SK-N-SH treated with all-trans-retinoic acid at 6 μM for 48 hours (cell line): ENCODE measurements at regions not wholly inside any gene's neighbourhood (a gene's known extent, or its start where the extent isn't known, plus 50 kb on each side); places are given as distances from the start of the nearest gene placed in this dataset.

Experiments
- ATAC-seq: fragments of 200-7000 bp; cut with Tn5 transposase; 3 replicates; pipeline ENCODE4 v1.9.1; 2020; ENCODE audit warnings: mild to moderate bottlenecking, moderate library complexity
- ARNTL ChIP-seq: fragments of 450-650 bp; formaldehyde crosslinking; IDR thresholded peaks from 2 replicates; pipeline ENCODE4 v1.5.0; 2020; ENCODE audit warnings: low read depth, mild to moderate bottlenecking, moderate library complexity, borderline replicate concordance
- BACH2 ChIP-seq: fragments of 250-450 bp; sonication (Bioruptor Pico); IDR thresholded peaks from 2 replicates; pipeline ENCODE4 v1.9.0; 2021; ENCODE audit warnings: mild to moderate bottlenecking, borderline replicate concordance
- CREB5 ChIP-seq: fragments of 250-450 bp; sonication (Bioruptor Pico); IDR thresholded peaks from 2 replicates; pipeline ENCODE4 v1.5.1; 2020; ENCODE audit warnings: low read depth, mild to moderate bottlenecking, moderate library complexity
- CSDC2 ChIP-seq: fragments of 250-450 bp; sonication (Bioruptor Pico); IDR thresholded peaks from 2 replicates; pipeline ENCODE4 v1.5.0; 2020; ENCODE audit warnings: mild to moderate bottlenecking, moderate library complexity
- CSRNP3 ChIP-seq: fragments of 250-450 bp; sonication (Bioruptor Pico); IDR thresholded peaks from 2 replicates; pipeline ENCODE4 v1.5.1; 2021; ENCODE audit warnings: mild to moderate bottlenecking, moderate library complexity
- ESRRG ChIP-seq: fragments of 250-450 bp; sonication (Bioruptor Pico); IDR thresholded peaks from 2 replicates; pipeline ENCODE4 v1.6.1; 2021; ENCODE audit warnings: mild to moderate bottlenecking
- GLIS3 ChIP-seq: fragments of 250-450 bp; sonication (Bioruptor Pico); IDR thresholded peaks from 2 replicates; pipeline ENCODE4 v1.5.0; 2020; ENCODE audit warnings: mild to moderate bottlenecking, moderate library complexity
- ISL1 ChIP-seq: fragments of 250-450 bp; sonication (Bioruptor Pico); IDR thresholded peaks from 2 replicates; pipeline ENCODE4 v2.1.2; 2022; ENCODE audit warnings: mild to moderate bottlenecking, moderate library complexity
- OSR1 ChIP-seq: fragments of 250-450 bp; sonication (Bioruptor Pico); IDR thresholded peaks from 2 replicates; pipeline ENCODE4 v1.8.0; 2022; ENCODE audit warnings: moderate library complexity, mild to moderate bottlenecking, inconsistent platforms
- POU6F1 ChIP-seq: fragments of 250-450 bp; sonication (Bioruptor Pico); IDR thresholded peaks from 2 replicates; pipeline ENCODE4 v1.8.0; 2021; ENCODE audit warnings: low read depth, mild to moderate bottlenecking, moderate library complexity, borderline replicate concordance
- PPARA ChIP-seq: fragments of 250-450 bp; sonication (Bioruptor Pico); IDR thresholded peaks from 2 replicates; pipeline ENCODE4 v1.5.0; 2020; ENCODE audit warnings: mild to moderate bottlenecking, borderline replicate concordance
- RARB ChIP-seq: fragments of 250-450 bp; sonication (Bioruptor Pico); IDR thresholded peaks from 2 replicates; pipeline ENCODE4 v1.8.0; 2021; ENCODE audit warnings: mild to moderate bottlenecking, moderate library complexity
- SNAI2 ChIP-seq: fragments of 250-450 bp; sonication (Bioruptor Pico); IDR thresholded peaks from 2 replicates; pipeline ENCODE4 v1.5.0; 2020; ENCODE audit warnings: mild to moderate bottlenecking, moderate library complexity
- TCF4 ChIP-seq: fragments of 250-450 bp; sonication (Bioruptor Pico); IDR thresholded peaks from 2 replicates; pipeline ENCODE4 v1.8.0; 2021; ENCODE audit warnings: mild to moderate bottlenecking, moderate library complexity, borderline replicate concordance
- TOX ChIP-seq: fragments of 250-450 bp; sonication (Bioruptor Pico); IDR thresholded peaks from 2 replicates; pipeline ENCODE4 v1.8.0; 2021; ENCODE audit warnings: mild to moderate bottlenecking, moderate library complexity, borderline replicate concordance
- TSHZ2 ChIP-seq: fragments of 250-450 bp; sonication (Bioruptor Pico); IDR thresholded peaks from 2 replicates; pipeline ENCODE4 v1.5.0; 2020; ENCODE audit warnings: mild to moderate bottlenecking, moderate library complexity
- ZC3H10 ChIP-seq: fragments of 250-450 bp; sonication (Bioruptor Pico); IDR thresholded peaks from 2 replicates; pipeline ENCODE4 v1.5.1; 2021; ENCODE audit warnings: mild to moderate bottlenecking, moderate library complexity
- ZFP30 ChIP-seq: fragments of 450-650 bp; formaldehyde crosslinking; IDR thresholded peaks from 2 replicates; pipeline ENCODE4 v1.5.0; 2022; ENCODE audit warnings: mild to moderate bottlenecking, moderate library complexity
- ZNF565 ChIP-seq: fragments of 450-650 bp; formaldehyde crosslinking; conservative IDR thresholded peaks from 2 replicates; pipeline ENCODE4 v1.5.0; 2020; ENCODE audit warnings: low read depth, mild to moderate bottlenecking, moderate library complexity
- ZNF70 ChIP-seq: fragments of 450-650 bp; formaldehyde crosslinking; IDR thresholded peaks from 2 replicates; pipeline ENCODE4 v1.5.0; 2020; ENCODE audit warnings: mild to moderate bottlenecking, moderate library complexity
- ZNF8 ChIP-seq: fragments of 450-650 bp; formaldehyde crosslinking; IDR thresholded peaks from 2 replicates; pipeline ENCODE4 v1.5.0; 2020; ENCODE audit warnings: mild to moderate bottlenecking, moderate library complexity

GRCh38 chr1:5389101-5389885 lies 602.9 kb downstream of the NPHP4 start (continued):
- TF ChIP-seq POU6F1 (CRISPR knock-in tag), result no peak

GRCh38 chr1:5388622-5389021 lies 603.6 kb downstream of the NPHP4 start:
- ATAC-seq, result no peak
- TF ChIP-seq TSHZ2 (no peak), TOX (CRISPR knock-in tag) (no peak), CSRNP3 (no peak), POU6F1 (CRISPR knock-in tag) (no peak), ESRRG (CRISPR knock-in tag) (no peak), CSDC2 (CRISPR knock-in tag) (no peak), OSR1 (CRISPR knock-in tag) (no peak), ZNF70 (no peak)

- no peak for ATAC-seq
- TF ChIP-seq GLIS3 (CRISPR knock-in tag) (no peak), BACH2 (CRISPR knock-in tag) (no peak), SNAI2 (no peak), ISL1 (CRISPR knock-in tag) (no peak)
Measured at GRCh38 chr1:5386371-5386770, 605.9 kb downstream of the NPHP4 start.

GRCh38 chr1:5385956-5386355 lies 606.3 kb downstream of the NPHP4 start:
- no peak for ATAC-seq
- TF ChIP-seq ZFP30 (CRISPR knock-in tag), result no peak
- TF ChIP-seq CSRNP3, result no peak
- TF ChIP-seq ZNF8 (CRISPR knock-in tag), result no peak
- no peak for TF ChIP-seq OSR1 (CRISPR knock-in tag)
- no peak for TF ChIP-seq CSDC2 (CRISPR knock-in tag)
- no peak for TF ChIP-seq ZNF70
- TF ChIP-seq BACH2 (CRISPR knock-in tag), result no peak
- TF ChIP-seq TSHZ2, result no peak
- TF ChIP-seq ZC3H10 (CRISPR knock-in tag), result no peak
- no peak for TF ChIP-seq SNAI2
- TF ChIP-seq GLIS3 (CRISPR knock-in tag), result no peak
- TF ChIP-seq CREB5 (CRISPR knock-in tag), result no peak
- TF ChIP-seq ISL1 (CRISPR knock-in tag), result no peak
- TF ChIP-seq ZNF565 (CRISPR knock-in tag), result no peak
- no peak for TF ChIP-seq TCF4 (CRISPR knock-in tag)
- TF ChIP-seq ARNTL (CRISPR knock-in tag), result no peak
- no peak for TF ChIP-seq RARB (CRISPR knock-in tag)
- no peak for TF ChIP-seq ESRRG (CRISPR knock-in tag)
- no peak for TF ChIP-seq PPARA (CRISPR knock-in tag)
